K562 (cell line): ENCODE measurements at regions not wholly inside any gene's neighbourhood (a gene's known extent, or its start where the extent isn't known, plus 50 kb on each side); places are given as distances from the start of the nearest gene placed in this dataset.
"Not testable (repeated sequence)": the region's sequence is repeated elsewhere in the genome, so short reads cannot be mapped to it uniquely, and the experiment has no call there.

ENCODE experiments used
- ATAC-seq: fragments of 200-7000 bp; cut with Tn5 transposase; 3 replicates; pipeline ENCODE4 v1.9.1; 2020; ENCODE audit warnings: moderate library complexity
- BruUV-seq: library from RNA; stranded (reverse); fragments of 400-500 nt; replicated peaks from 2 replicates; lab custom pipeline; 2021; lab: Mats Ljungman, UMichigan
- CTCF ChIA-PET: fragments of 300-600 bp; formaldehyde crosslinking; extraction: SDS; loops from one replicate; lab custom pipeline; 2021; ENCODE audit warnings: low intra/inter-chr PET ratio; lab: Yijun Ruan, JAX
- POLR2A ChIA-PET: fragments of 300-600, 350-650 bp; sonication (Branson Sonifier 250); formaldehyde crosslinking; extraction: SDS; loops from one replicate; lab custom pipeline; 2021; ENCODE audit warnings: antibody characterized with exemption, inconsistent platforms; lab: Yijun Ruan, JAX
- DNase-seq, 4 experiments: peaks; one replicate each; pipeline versions ENCODE4 v3.0.0 to v3.0.0-alpha.2; 2011 to 2018; ENCODE audit warnings: low spot score in 3 of 4, mixed read lengths in 3 of 4; ENCODE audit errors: extremely low read depth in 1 of 4
- FAIRE-seq: peaks from 2 replicates; lab custom pipeline; 2011; peaks lifted over from hg19 to GRCh38; lab: Jason Lieb, UNC
- H2AFZ ChIP-seq: 2 replicates; pipeline ENCODE4 v1.6.0; 2011; ENCODE audit warnings: low read depth, low read length, control low read depth, inconsistent platforms
- H3K27ac ChIP-seq: fragments of 200-600 bp; 3 replicates; pipeline ENCODE4 v1.8.0; 2011; ENCODE audit warnings: low read depth, mild to moderate bottlenecking, control low read depth, inconsistent platforms, low read length, moderate library complexity, mixed read lengths; ENCODE audit errors: extremely low read depth
- H3K27me3 ChIP-seq, 2 experiments: fragments of 300-600 bp in 1 of 2; 2 replicates in 1 of 2; 3 replicates in 1 of 2; pipeline versions ENCODE4 v1.6.0 to v1.8.0; 2011; ENCODE audit warnings: inconsistent platforms in 2 of 2, low read length in 2 of 2, mild to moderate bottlenecking in 1 of 2, mixed read lengths in 1 of 2, moderate library complexity in 1 of 2; ENCODE audit not compliant: control insufficient read depth in 2 of 2, insufficient read depth in 2 of 2
- H3K36me3 ChIP-seq: fragments of 300-600 bp; 3 replicates; pipeline ENCODE4 v1.8.0; 2011; ENCODE audit warnings: mild to moderate bottlenecking, low read length, inconsistent platforms; ENCODE audit not compliant: control insufficient read depth, insufficient read depth
- H3K4me1 ChIP-seq, 2 experiments: fragments of 200-600 bp in 1 of 2; replicated peaks in 1 of 2; 2 replicates in 1 of 2; 3 replicates in 1 of 2; pipeline versions ENCODE4 v1.5.1 to v1.8.0; 2011; ENCODE audit warnings: inconsistent platforms in 2 of 2, low read length in 2 of 2, mild to moderate bottlenecking in 1 of 2, mixed read lengths in 1 of 2, moderate library complexity in 1 of 2; ENCODE audit not compliant: control insufficient read depth in 2 of 2, insufficient read depth in 2 of 2
- H3K4me2 ChIP-seq: 2 replicates; pipeline ENCODE4 v1.6.1; 2011; ENCODE audit warnings: low read length, control low read depth, inconsistent platforms, mixed read lengths; ENCODE audit not compliant: insufficient read depth
- H3K4me3 ChIP-seq: fragments of 200-600 bp; sonication (generic), shearing (Covaris generic); 2 replicates; pipeline ENCODE4 v1.5.1; 2016; ENCODE audit warnings: control low read depth, inconsistent platforms
- H3K79me2 ChIP-seq: fragments of 200-600 bp; 3 replicates; pipeline ENCODE4 v1.8.0; 2011; ENCODE audit warnings: low read length, inconsistent platforms; ENCODE audit not compliant: control insufficient read depth, insufficient read depth
- H3K9ac ChIP-seq, 2 experiments: 2 replicates each; pipeline versions ENCODE4 v1.6.0 to v1.6.1; 2011; ENCODE audit warnings: low read depth in 2 of 2, low read length in 2 of 2, control low read depth in 1 of 2, inconsistent platforms in 1 of 2, mild to moderate bottlenecking in 1 of 2, mixed read lengths in 1 of 2; ENCODE audit not compliant: insufficient read depth in 1 of 2
- H3K9me1 ChIP-seq: one replicate; pipeline ENCODE4 v1.6.0; 2011; ENCODE audit warnings: inconsistent platforms, mild to moderate bottlenecking, low read length, moderate library complexity; ENCODE audit not compliant: control insufficient read depth, insufficient read depth
- H3K9me3 ChIP-seq: replicated peaks from 2 replicates; pipeline ENCODE4 v1.5.1; 2011; ENCODE audit warnings: low read depth, low read length, inconsistent platforms; ENCODE audit not compliant: control insufficient read depth, insufficient read depth
- H4K20me1 ChIP-seq: replicated peaks from 2 replicates; pipeline ENCODE4 v1.6.1; 2011; ENCODE audit warnings: low read length, inconsistent platforms, mixed read lengths; ENCODE audit not compliant: control insufficient read depth, insufficient read depth
- ASH1L ChIP-seq: fragments of 450-650 bp; IDR thresholded peaks from 2 replicates; pipeline ENCODE4 v1.6.1; 2018; ENCODE audit warnings: borderline replicate concordance, mild to moderate bottlenecking, low read depth; ENCODE audit not compliant: partially characterized antibody
- FUS ChIP-seq: fragments of 200-400 bp; formaldehyde crosslinking; optimal IDR thresholded peaks from 2 replicates; pipeline ENCODE3; 2017; ENCODE audit warnings: low read depth, low read length
- HDAC3 ChIP-seq: fragments of 450-650 bp; IDR thresholded peaks from 2 replicates; pipeline ENCODE4 v1.6.1; 2018; ENCODE audit warnings: borderline replicate concordance, mild to moderate bottlenecking, moderate library complexity; ENCODE audit not compliant: partially characterized antibody
- PHF20 ChIP-seq: fragments of 450-650 bp; IDR thresholded peaks from 2 replicates; pipeline ENCODE4 v1.6.1; 2018; ENCODE audit not compliant: partially characterized antibody
- POLR2H ChIP-seq: IDR thresholded peaks from 2 replicates; pipeline ENCODE4 v1.6.1; 2016; ENCODE audit warnings: missing genetic modification characterization, low read depth, mild to moderate bottlenecking, control low read depth, missing compliant biosample characterization, moderate library complexity
- POLR3A ChIP-seq: IDR thresholded peaks from 2 replicates; pipeline ENCODE4 v1.6.1; 2011; ENCODE audit warnings: borderline replicate concordance, mild to moderate bottlenecking, moderate library complexity; ENCODE audit not compliant: insufficient read length, insufficient read depth; ENCODE audit errors: extremely low read depth
- RBFOX2 ChIP-seq: fragments of 200-400 bp; formaldehyde crosslinking; IDR thresholded peaks from 2 replicates; pipeline ENCODE4 v1.6.1; 2017; ENCODE audit warnings: low read depth, mild to moderate bottlenecking, low read length, moderate library complexity
- SMAD1 ChIP-seq: fragments of 150-350 bp; IDR thresholded peaks from 2 replicates; pipeline ENCODE4 v1.6.1; 2014; ENCODE audit warnings: low read length, low read depth; ENCODE audit not compliant: partially characterized antibody
- SRF ChIP-seq, 2 experiments: fragments of 250-450, 450-650 bp in 1 of 2; sonication (Bioruptor Pico) in 1 of 2; sonication (generic) in 1 of 2; formaldehyde crosslinking; IDR thresholded peaks; 2 replicates each; pipeline versions ENCODE4 v1.5.0 to v1.5.1; 2020 to 2022; ENCODE audit warnings: mild to moderate bottlenecking in 1 of 2, missing genetic modification reagents in 1 of 2
- TCF15 ChIP-seq: fragments of 250-450 bp; sonication (Bioruptor Pico); IDR thresholded peaks from 2 replicates; pipeline ENCODE4 v1.8.0; 2022; ENCODE audit warnings: moderate library complexity, mild to moderate bottlenecking, inconsistent platforms
- ZBED1 ChIP-seq: IDR thresholded peaks from 2 replicates; pipeline ENCODE4 v1.6.1; 2014
- ZBTB17 ChIP-seq: fragments of 450-650 bp; formaldehyde crosslinking; IDR thresholded peaks from 2 replicates; pipeline ENCODE4 v1.4.0; 2020; ENCODE audit warnings: mild to moderate bottlenecking
- ZKSCAN1 ChIP-seq: fragments of 150-350 bp; IDR thresholded peaks from 2 replicates; pipeline ENCODE4 v1.6.1; 2016; ENCODE audit warnings: low read depth, low read length
- ZNF165 ChIP-seq: fragments of 250-450 bp; sonication (Bioruptor Pico); IDR thresholded peaks from 2 replicates; pipeline ENCODE4 v1.4.0; 2020; ENCODE audit warnings: borderline replicate concordance
- ZNF174 ChIP-seq: fragments of 250-450 bp; sonication (Bioruptor Pico); IDR thresholded peaks from 2 replicates; pipeline ENCODE4 v1.4.0; 2020; ENCODE audit warnings: mild to moderate bottlenecking
- ZNF280B ChIP-seq: fragments of 250-450 bp; sonication (Bioruptor Pico); IDR thresholded peaks from 2 replicates; pipeline ENCODE4 v1.5.1; 2021; ENCODE audit warnings: mild to moderate bottlenecking
- WGBS: fragments of 100-300 bp; shearing (Covaris generic); methylation state at CpG from one replicate; pipeline ENCODE4 v1.1.6; 2016; ENCODE audit warnings: low coverage, mixed read lengths; ENCODE audit not compliant: insufficient coverage; ENCODE audit errors: missing lambda C conversion rate; 5-methylcytosine and 5-hydroxymethylcytosine counted together
- in situ Hi-C: fragments of 300-500 bp; cut with MboI; formaldehyde crosslinking; loops from 4 replicates; pipeline ENCODE4 v1.15.0; 2018; ENCODE audit warnings: inconsistent platforms, mixed read lengths
- intact Hi-C: fragments of 100-400 bp; cut with micrococcal nuclease; formaldehyde crosslinking; loops from 2 replicates; pipeline ENCODE4 v1.14.2; 2022

- H3K4me3 ChIP-seq, ATAC-seq, H3K9ac ChIP-seq, H3K36me3 ChIP-seq, POLR2A ChIA-PET, H3K4me2 ChIP-seq, intact Hi-C loops, H3K27ac ChIP-seq, BruUV-seq, H3K4me1 ChIP-seq, H3K27me3 ChIP-seq, in situ Hi-C loops, H3K79me2 ChIP-seq, H3K9me1 ChIP-seq, H4K20me1 ChIP-seq, H3K9me3 ChIP-seq, DNase-seq, FAIRE-seq, H2AFZ ChIP-seq, CTCF ChIA-PET: not testable (repeated sequence)
- WGBS, result 3% methylated on average over 20 of the region's 25 CpGs
Observed at GRCh38 chr11:24274214-24274781, 222.6 kb upstream of the LUZP2 start.

GRCh38 chr11:24286238-24286637, 210.6 kb upstream of the LUZP2 start:
- in situ Hi-C loops (no loop called here), intact Hi-C loops (no loop called here)
- Histone ChIP-seq H3K4me3 (no peak overlapping the region), H3K27me3 (no peaks in the 10 kb centered on the region), H3K36me3 (no peaks in the 10 kb centered on the region), H3K27ac (no peak overlapping the region), H3K4me1 (no peaks in the 10 kb centered on the region), H3K9me3 (no peaks in the 10 kb centered on the region; the same call in 1 of the 2 replicates), H4K20me1 (no peaks in the 10 kb centered on the region), H3K79me2 (no peaks in the 10 kb centered on the region), H3K9me1 (no peaks in the 10 kb centered on the region), H2AFZ (no peak overlapping the region), H3K4me2 (no peak overlapping the region), H3K9ac (no peak overlapping the region)
- no peak for FAIRE-seq
- POLR2A ChIA-PET, result no interaction called here
- no peak for DNase-seq
- 0% methylated on average over 3 of the region's 3 CpGs for WGBS
- CTCF ChIA-PET, result no interaction called here
- BruUV-seq, result no TSS peak
- no peak for ATAC-seq
- no peak for TF ChIP-seq ASH1L
- no peak for TF ChIP-seq POLR3A
- TF ChIP-seq RBFOX2, result no peak
- TF ChIP-seq FUS, result no peak
- no peak for TF ChIP-seq SRF (CRISPR knock-in tag; IDR thresholded peaks at IDR 0.05)
- TF ChIP-seq ZBTB17 (CRISPR knock-in tag), result no peak
- TF ChIP-seq POLR2H, result no peak
- TF ChIP-seq HDAC3, result no peak
- no peak for TF ChIP-seq ZKSCAN1
- TF ChIP-seq SMAD1, result no peak
- TF ChIP-seq TCF15, result no peak
- TF ChIP-seq ZNF165 (CRISPR knock-in tag), result no peak
- TF ChIP-seq ZBED1, result no peak
- no peak for TF ChIP-seq ZNF174
- no peak for TF ChIP-seq ZNF280B
- no peak for TF ChIP-seq PHF20
